GM18909 (cell line): ENCODE measurements at regions not wholly inside any gene's neighbourhood (a gene's known extent, or its start where the extent isn't known, plus 50 kb on each side); places are given as distances from the start of the nearest gene placed in this dataset.

Experiments
- ATAC-seq: cut with Tn5 transposase; IDR thresholded peaks from one replicate; pipeline ENCODE4 v1.9.1; 2021; ENCODE audit warnings: mild to moderate bottlenecking; ENCODE audit not compliant: unreplicated experiment, poor library complexity

- no peak for ATAC-seq
These were observed 411.5 kb downstream of the NFIB start for GRCh38 chr9:13902286-13903066.

- ATAC-seq = no peak
These were observed 412.8 kb downstream of the NFIB start for GRCh38 chr9:13901176-13901575.

GRCh38 chr9:13900449-13900848, 413.5 kb downstream of the NFIB start:
- ATAC-seq = no peak

- ATAC-seq = no peak
These were observed 414.0 kb downstream of the NFIB start for GRCh38 chr9:13899924-13900323.

GRCh38 chr9:13898957-13899356, 415.0 kb downstream of the NFIB start:
- ATAC-seq = no peak

GRCh38 chr9:13896922-13897835, 416.8 kb downstream of the NFIB start:
- no peak for ATAC-seq

GRCh38 chr9:13896047-13896446, 417.9 kb downstream of the NFIB start:
- ATAC-seq = no peak

GRCh38 chr9:13885258-13885657, 428.7 kb downstream of the NFIB start:
- ATAC-seq = no peak

GRCh38 chr9:13879981-13880380, 434.0 kb downstream of the NFIB start:
- ATAC-seq = no peak

GRCh38 chr9:13879011-13879410, 434.9 kb downstream of the NFIB start:
- ATAC-seq = no peak

- ATAC-seq = no peak
These were observed 435.7 kb downstream of the NFIB start for GRCh38 chr9:13878241-13878711.

GRCh38 chr9:13876741-13877140, 437.2 kb downstream of the NFIB start:
- no peak for ATAC-seq

GRCh38 chr9:13873203-13873602, 440.7 kb downstream of the NFIB start:
- ATAC-seq = no peak

GRCh38 chr9:13868336-13868735, 445.6 kb downstream of the NFIB start:
- ATAC-seq = no peak

- ATAC-seq = no peak
These were observed 448.1 kb downstream of the NFIB start for GRCh38 chr9:13865869-13866268.

GRCh38 chr9:13863112-13863511, 450.8 kb downstream of the NFIB start:
- ATAC-seq = no peak

GRCh38 chr9:13862654-13863053, 451.3 kb downstream of the NFIB start:
- no peak for ATAC-seq

GRCh38 chr9:13860946-13861640, 452.8 kb downstream of the NFIB start:
- ATAC-seq = no peak

- no peak for ATAC-seq
These were observed 453.9 kb downstream of the NFIB start for GRCh38 chr9:13860019-13860418.

GRCh38 chr9:13857521-13857920, 456.4 kb downstream of the NFIB start:
- no peak for ATAC-seq

- no peak for ATAC-seq
These were observed 466.7 kb downstream of the NFIB start for GRCh38 chr9:13847270-13847669.
